H9 (cell line): ENCODE measurements at regions not wholly inside any gene's neighbourhood (a gene's known extent, or its start where the extent isn't known, plus 50 kb on each side); places are given as distances from the start of the nearest gene placed in this dataset.

Source experiments
- DNase-seq: peaks from one replicate; pipeline ENCODE4 v3.0.0-alpha.2; 2017
- H2AFZ ChIP-seq: one replicate; pipeline ENCODE4 v1.6.1; 2013; ENCODE audit warnings: mild to moderate bottlenecking, low read length, control low read depth, moderate library complexity
- H2AK5ac ChIP-seq: 2 replicates; pipeline ENCODE4 v1.6.1; 2013; ENCODE audit warnings: low read length, control low read depth, mixed read lengths; ENCODE audit not compliant: insufficient read length
- H2BK120ac ChIP-seq: one replicate; pipeline ENCODE4 v1.6.1; 2013; ENCODE audit warnings: low read depth, mild to moderate bottlenecking, low read length, control low read depth, inconsistent platforms; ENCODE audit not compliant: poor library complexity, severe bottlenecking
- H2BK12ac ChIP-seq: 2 replicates; pipeline ENCODE4 v1.6.1; 2013; ENCODE audit warnings: low read length, control low read depth, mixed read lengths, low read depth; ENCODE audit not compliant: insufficient read length
- H2BK15ac ChIP-seq: 2 replicates; pipeline ENCODE4 v1.6.1; 2013; ENCODE audit warnings: low read depth, low read length, control low read depth
- H2BK20ac ChIP-seq: one replicate; pipeline ENCODE4 v1.6.1; 2013; ENCODE audit warnings: low read depth, mild to moderate bottlenecking, low read length, control low read depth, inconsistent platforms; ENCODE audit not compliant: poor library complexity, severe bottlenecking
- H2BK5ac ChIP-seq: 2 replicates; pipeline ENCODE4 v1.6.1; 2013; ENCODE audit warnings: low read length, control low read depth, mixed read lengths; ENCODE audit not compliant: insufficient read length
- H3K14ac ChIP-seq: 2 replicates; pipeline ENCODE4 v1.6.1; 2013; ENCODE audit warnings: low read length, control low read depth; ENCODE audit not compliant: insufficient read depth
- H3K18ac ChIP-seq: 2 replicates; pipeline ENCODE4 v1.6.1; 2013; ENCODE audit warnings: low read depth, mild to moderate bottlenecking, mixed read lengths, low read length, control low read depth; ENCODE audit not compliant: insufficient read length
- H3K23ac ChIP-seq: 2 replicates; pipeline ENCODE4 v1.6.1; 2013; ENCODE audit warnings: low read length, control low read depth, mixed read lengths, low read depth; ENCODE audit not compliant: insufficient read length
- H3K23me2 ChIP-seq: 2 replicates; pipeline ENCODE4 v1.6.1; 2013; ENCODE audit warnings: low read depth, mild to moderate bottlenecking, mixed read lengths, low read length, control low read depth; ENCODE audit not compliant: insufficient read length, poor library complexity, severe bottlenecking
- H3K27ac ChIP-seq: 2 replicates; pipeline ENCODE4 v1.5.1; 2013; ENCODE audit warnings: low read length, control low read depth, mixed read lengths, low read depth; ENCODE audit not compliant: insufficient read length
- H3K27me3 ChIP-seq: 2 replicates; pipeline ENCODE4 v1.6.1; 2013; ENCODE audit warnings: low read length, control low read depth, inconsistent platforms; ENCODE audit not compliant: insufficient read depth
- H3K4ac ChIP-seq: 2 replicates; pipeline ENCODE4 v1.6.1; 2013; ENCODE audit warnings: low read depth, mild to moderate bottlenecking, control low read depth, inconsistent platforms, low read length, moderate library complexity
- H3K4me1 ChIP-seq: 2 replicates; pipeline ENCODE4 v1.6.1; 2013; ENCODE audit warnings: low read length, control low read depth, inconsistent platforms; ENCODE audit not compliant: insufficient read depth
- H3K4me2 ChIP-seq: 2 replicates; pipeline ENCODE4 v1.6.1; 2013; ENCODE audit warnings: low read length, control low read depth, mixed read lengths; ENCODE audit not compliant: insufficient read length, insufficient read depth
- H3K56ac ChIP-seq: 2 replicates; pipeline ENCODE4 v1.6.1; 2013; ENCODE audit warnings: low read depth, mild to moderate bottlenecking, mixed read lengths, low read length, control low read depth; ENCODE audit not compliant: insufficient read length
- H3K79me1 ChIP-seq: 2 replicates; pipeline ENCODE4 v1.6.1; 2013; ENCODE audit warnings: low read depth, mild to moderate bottlenecking, moderate library complexity, low read length, control low read depth, inconsistent platforms; ENCODE audit not compliant: insufficient read depth, poor library complexity, severe bottlenecking
- H3K79me2 ChIP-seq: 2 replicates; pipeline ENCODE4 v1.6.1; 2013; ENCODE audit warnings: low read length, control low read depth, inconsistent platforms; ENCODE audit not compliant: insufficient read depth
- H3K9ac ChIP-seq: 2 replicates; pipeline ENCODE4 v1.6.1; 2013; ENCODE audit warnings: low read length, control low read depth, mixed read lengths; ENCODE audit not compliant: insufficient read length; ENCODE audit errors: extremely low read depth
- H3K9me3 ChIP-seq: one replicate; pipeline ENCODE4 v1.6.1; 2013; ENCODE audit warnings: low read depth, low read length, inconsistent platforms; ENCODE audit not compliant: control insufficient read depth
- H3T11ph ChIP-seq: one replicate; pipeline ENCODE4 v1.6.1; 2013; ENCODE audit warnings: mild to moderate bottlenecking, low read length, control low read depth, inconsistent platforms
- H4K20me1 ChIP-seq: one replicate; pipeline ENCODE4 v1.6.1; 2013; ENCODE audit not compliant: control insufficient read depth, insufficient read length, insufficient read depth
- H4K5ac ChIP-seq: 2 replicates; pipeline ENCODE4 v1.6.1; 2013; ENCODE audit warnings: low read depth, mild to moderate bottlenecking, mixed read lengths, low read length, control low read depth; ENCODE audit not compliant: insufficient read length
- H4K8ac ChIP-seq: replicated peaks from 2 replicates; pipeline ENCODE4 v1.6.1; 2013; ENCODE audit warnings: low read length, control low read depth, mixed read lengths, low read depth; ENCODE audit not compliant: insufficient read length
- H4K91ac ChIP-seq: 2 replicates; pipeline ENCODE4 v1.6.1; 2013; ENCODE audit warnings: low read depth, mild to moderate bottlenecking, moderate library complexity, mixed read lengths, low read length, control low read depth; ENCODE audit not compliant: insufficient read length
- H3K27ac Mint-ChIP-seq, 3 experiments: 2 replicates in 2 of 3; 3 replicates in 1 of 3; pipeline ENCODE4 v1.8.0; 2020 to 2021; ENCODE audit warnings: mixed read lengths in 3 of 3, mild to moderate bottlenecking in 1 of 3, moderate library complexity in 1 of 3
- H3K27me3 Mint-ChIP-seq: 2 replicates; pipeline ENCODE4 v1.8.0; 2021; ENCODE audit warnings: low read depth, mild to moderate bottlenecking, moderate library complexity, mixed read lengths
- H3K36me3 Mint-ChIP-seq, 3 experiments: 2 replicates in 2 of 3; 3 replicates in 1 of 3; pipeline ENCODE4 v1.8.0; 2020 to 2021; ENCODE audit warnings: low read depth in 3 of 3, mixed read lengths in 3 of 3; ENCODE audit not compliant: insufficient read depth in 1 of 3
- H3K4me1 Mint-ChIP-seq, 2 experiments: 2 replicates each; pipeline ENCODE4 v1.8.0; 2020; ENCODE audit warnings: mixed read lengths in 2 of 2
- H3K4me3 Mint-ChIP-seq, 2 experiments: 2 replicates in 1 of 2; 3 replicates in 1 of 2; pipeline ENCODE4 v1.8.0; 2020 to 2021; ENCODE audit warnings: mild to moderate bottlenecking in 2 of 2, mixed read lengths in 2 of 2, moderate library complexity in 1 of 2
- H3K9me3 Mint-ChIP-seq, 2 experiments: 2 replicates in 1 of 2; 3 replicates in 1 of 2; pipeline ENCODE4 v1.8.0; 2020; ENCODE audit warnings: mild to moderate bottlenecking in 2 of 2, mixed read lengths in 2 of 2, moderate library complexity in 1 of 2
- CTCF ChIP-seq: fragments of 200-600 bp; sonication (generic); conservative IDR thresholded peaks from 3 replicates; pipeline ENCODE4 v1.8.0; 2021; ENCODE audit warnings: antibody characterized with exemption, mild to moderate bottlenecking
- WGBS: extraction: QIAGEN DNeasy Blood & Tissue Kit; methylation state at CpG from one replicate; pipeline ENCODE4 v1.1.7; 2013; ENCODE audit warnings: missing lambda C conversion rate, low lambda C conversion rate, mixed read lengths; ENCODE audit not compliant: insufficient read length; ENCODE audit errors: extremely low coverage; 5-methylcytosine and 5-hydroxymethylcytosine counted together

- no peak overlapping the region for H4K8ac ChIP-seq
- H3K79me1 ChIP-seq: no peaks in the 10 kb centered on the region
- no peak overlapping the region for H2BK5ac ChIP-seq
- no peak for DNase-seq
- no peak overlapping the region for H3K4me2 ChIP-seq
- H3K27ac ChIP-seq: no peak overlapping the region
- H2BK120ac ChIP-seq: no peak overlapping the region
- no peak overlapping the region for H3K9ac ChIP-seq
- no peak overlapping the region for H2AK5ac ChIP-seq
- H3K79me2 ChIP-seq: no peaks in the 10 kb centered on the region
- H3K18ac ChIP-seq: no peak overlapping the region
- H3K56ac ChIP-seq: no peak overlapping the region
- H3K36me3 Mint-ChIP-seq: no peaks in the 10 kb centered on the region
- H3T11ph ChIP-seq: no peak overlapping the region
- H4K20me1 ChIP-seq: no peaks in the 10 kb centered on the region
- peaks cover 4% of the 10 kb centered on the region for H3K23me2 ChIP-seq
- H2BK20ac ChIP-seq: no peak overlapping the region
- no peak overlapping the region for H3K4ac ChIP-seq
- H2BK12ac ChIP-seq: no peak overlapping the region
- no peak overlapping the region for H3K14ac ChIP-seq
- H3K4me1 Mint-ChIP-seq: peaks cover 12 to 20% of the 10 kb centered on the region in 2 experiments
- no peak overlapping the region for H3K27ac Mint-ChIP-seq
- H4K91ac ChIP-seq: no peak overlapping the region
- no peak overlapping the region for H3K23ac ChIP-seq
- no peak overlapping the region for H3K4me3 Mint-ChIP-seq
- H3K4me1 ChIP-seq: no peaks in the 10 kb centered on the region
- no peaks in the 10 kb centered on the region for H3K9me3 ChIP-seq
- peaks cover 6% of the 10 kb centered on the region for H3K27me3 Mint-ChIP-seq
- WGBS: no CpG with 5 or more reads among the region's 2 CpGs
- no peak for TF ChIP-seq CTCF
- no peak overlapping the region for H2AFZ ChIP-seq
- H3K27me3 ChIP-seq: no peaks in the 10 kb centered on the region
- no peaks in the 10 kb centered on the region for H3K9me3 Mint-ChIP-seq
- H4K5ac ChIP-seq: no peak overlapping the region
- no peak overlapping the region for H2BK15ac ChIP-seq
These were observed 102.9 kb upstream of the PLET1 start for GRCh38 chr11:112363527-112363926.
